Kasumi-1 (cell line): ENCODE measurements at regions not wholly inside any gene's neighbourhood (a gene's known extent, or its start where the extent isn't known, plus 50 kb on each side); places are given as distances from the start of the nearest gene placed in this dataset.
"Not testable (repeated sequence)": the region's sequence is repeated elsewhere in the genome, so short reads cannot be mapped to it uniquely, and the experiment has no call there.

Experiments
- DNase-seq, 2 experiments: peaks; one replicate each; lab custom pipeline; 2025; lab: John Stamatoyannopoulos, UW

GRCh38 chr11:71152312-71153004, 99.9 kb downstream of the SHANK2 start:
- DNase-seq = not testable (repeated sequence)

DNA sequence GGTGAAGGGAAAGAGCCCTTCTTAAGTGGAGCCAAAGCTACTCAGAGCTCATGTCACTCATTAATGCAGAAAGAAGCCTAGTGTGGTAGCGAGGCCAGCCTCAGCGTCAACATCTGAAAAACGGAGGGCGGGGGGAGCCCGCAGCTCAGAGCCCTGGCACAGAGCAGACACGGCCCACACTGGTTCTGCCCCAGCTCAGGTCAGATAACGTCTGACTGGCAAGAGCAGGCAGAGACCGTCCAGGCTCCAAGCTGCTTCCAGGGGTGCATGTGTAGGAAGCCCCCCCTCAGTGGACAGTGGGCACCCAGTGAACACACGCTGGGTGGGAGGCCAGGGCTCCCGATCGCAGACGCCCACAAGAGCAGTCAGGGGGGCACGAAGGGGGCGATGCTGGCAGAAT, 100.8 kb downstream of the SHANK2 start:
- DNase-seq = no peak

- DNase-seq = no peak
Measured at GRCh38 chr11:71150859-71151258, 101.5 kb downstream of the SHANK2 start.

- DNase-seq = no peak
Measured at GRCh38 chr11:71148716-71149115, 103.7 kb downstream of the SHANK2 start.

- DNase-seq = no peak
Measured at GRCh38 chr11:71147331-71147730, 105.0 kb downstream of the SHANK2 start.

GRCh38 chr11:71146846-71147245, 105.5 kb downstream of the SHANK2 start:
- no peak for DNase-seq

GRCh38 chr11:71145988-71146824, 106.2 kb downstream of the SHANK2 start:
- no peak for DNase-seq

DNA sequence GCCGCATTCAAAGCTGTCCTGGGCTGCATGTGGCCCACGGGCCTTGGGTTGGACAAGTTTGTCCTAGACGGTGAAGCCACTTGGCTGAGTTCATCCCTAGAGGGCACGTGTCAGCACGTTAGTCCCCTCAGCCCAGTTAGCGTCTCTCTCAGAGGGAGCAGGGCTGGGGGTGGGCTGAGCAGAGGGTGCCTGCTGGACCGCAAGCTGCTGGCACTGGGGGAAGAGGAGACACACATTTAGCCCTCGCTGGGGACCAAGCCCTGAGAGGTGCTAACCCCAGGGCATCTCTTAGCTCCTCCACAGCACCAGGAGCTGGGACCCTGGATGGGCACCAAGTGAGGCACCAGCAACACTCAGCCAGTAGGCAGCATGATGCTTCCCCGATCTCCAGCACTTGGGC, 107.0 kb downstream of the SHANK2 start:
- DNase-seq = no peak

DNA sequence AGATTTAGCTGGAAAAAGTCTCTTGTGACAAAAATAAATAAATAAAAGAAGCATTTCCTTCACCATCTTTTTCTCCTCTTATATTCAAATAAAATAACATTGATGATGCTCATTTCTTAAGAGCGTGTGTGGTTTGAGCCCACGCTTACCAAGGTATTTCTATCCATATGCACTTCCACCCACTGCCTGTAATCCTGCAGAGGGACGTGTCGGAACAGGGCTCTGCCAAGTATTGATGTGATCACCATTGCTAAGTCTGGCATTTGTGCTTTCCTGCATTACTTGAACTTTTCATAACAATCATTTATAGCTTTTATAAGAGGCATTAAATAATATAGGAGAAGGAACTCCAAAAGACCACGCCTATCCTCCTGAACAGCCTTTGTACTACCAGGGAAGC, 107.6 kb downstream of the SHANK2 start:
- DNase-seq = no peak

DNA sequence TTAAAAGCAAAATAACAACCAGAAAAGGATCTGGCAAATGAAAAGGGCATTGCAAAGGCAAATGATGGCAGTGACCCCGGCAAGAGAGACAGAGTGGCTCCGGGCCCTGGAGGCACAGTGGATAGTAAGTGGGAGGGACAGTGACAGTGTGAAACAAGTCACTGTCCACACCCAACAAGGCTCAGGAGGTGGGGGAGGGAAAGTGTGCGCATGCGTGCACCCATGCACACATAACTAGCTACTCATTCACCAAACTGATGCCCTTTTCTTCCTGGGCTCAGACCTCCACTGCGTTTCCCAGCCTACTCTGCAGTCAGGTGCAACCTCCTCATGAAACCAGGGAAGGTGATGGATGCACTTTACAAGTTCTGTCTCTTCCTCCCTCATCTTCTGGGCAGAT, 108.4 kb downstream of the SHANK2 start:
- DNase-seq = no peak

GRCh38 chr11:71140206-71140919, 112.0 kb downstream of the SHANK2 start:
- DNase-seq = no peak

DNA sequence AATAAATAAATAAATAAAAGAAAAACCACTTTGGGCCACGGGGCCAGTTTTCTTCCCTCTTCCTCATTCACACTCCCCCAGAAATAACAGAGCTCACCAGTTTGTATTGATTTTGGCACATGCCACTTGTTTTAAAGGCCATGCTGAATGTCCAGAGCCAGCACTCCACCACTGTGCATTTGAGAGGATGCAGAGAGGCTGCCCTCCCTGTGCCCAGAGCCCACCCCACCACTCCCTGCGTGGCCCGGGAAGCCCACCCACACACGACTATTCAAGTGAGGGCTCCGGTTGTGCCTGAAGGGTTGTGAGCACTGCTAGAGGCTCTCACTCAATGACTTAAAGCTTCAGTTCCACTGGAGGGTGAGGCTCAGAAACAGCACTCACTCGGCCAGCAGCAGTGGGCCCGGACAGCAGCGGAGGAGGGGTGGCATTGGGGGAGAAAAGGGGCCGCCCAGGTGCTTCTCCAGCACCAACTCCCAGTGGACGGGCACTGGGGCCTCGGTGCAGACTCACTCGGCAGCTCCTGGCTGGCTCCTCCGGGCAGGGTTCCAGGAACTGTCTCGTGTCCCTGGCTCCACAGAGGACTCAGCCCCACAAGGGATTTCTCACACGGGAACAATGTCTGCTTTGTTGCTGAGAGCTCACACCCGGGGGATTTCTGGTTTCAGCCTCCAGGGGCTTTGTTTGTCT, 112.7 kb downstream of the SHANK2 start:
- DNase-seq = no peak

DNA sequence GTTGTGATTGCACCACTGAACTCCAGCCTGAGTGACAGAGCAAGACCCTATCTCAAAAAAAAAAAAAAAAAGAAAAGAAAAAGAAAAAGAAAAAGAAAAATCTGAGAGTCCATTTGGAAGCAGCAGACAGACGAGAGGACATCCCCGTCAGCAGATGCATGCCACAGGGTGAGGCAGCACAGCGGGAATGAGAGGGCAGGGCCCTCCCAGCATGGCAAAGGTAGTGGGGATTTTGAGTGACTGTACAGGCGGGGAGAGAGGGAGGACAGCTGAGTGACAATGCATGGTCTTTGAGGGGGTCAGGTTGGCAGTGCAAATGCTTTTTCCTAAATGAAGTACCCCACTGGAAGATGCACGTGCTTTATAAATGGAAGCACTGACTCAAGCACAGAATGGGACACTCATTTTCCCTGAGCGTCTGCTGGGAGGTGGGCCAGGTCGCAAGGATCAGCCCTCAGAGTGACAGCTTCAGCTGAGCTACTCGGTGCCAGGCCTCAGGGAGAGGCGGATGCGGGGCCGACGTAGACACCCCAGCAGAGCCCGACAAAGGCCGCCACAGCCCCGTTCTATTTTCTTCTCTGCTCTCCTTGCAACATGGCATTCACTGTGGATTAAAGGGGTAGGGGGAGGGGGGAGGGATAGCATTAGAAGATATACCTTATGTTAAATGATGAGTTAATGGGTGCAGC, 113.5 kb downstream of the SHANK2 start:
- no peak for DNase-seq

DNA sequence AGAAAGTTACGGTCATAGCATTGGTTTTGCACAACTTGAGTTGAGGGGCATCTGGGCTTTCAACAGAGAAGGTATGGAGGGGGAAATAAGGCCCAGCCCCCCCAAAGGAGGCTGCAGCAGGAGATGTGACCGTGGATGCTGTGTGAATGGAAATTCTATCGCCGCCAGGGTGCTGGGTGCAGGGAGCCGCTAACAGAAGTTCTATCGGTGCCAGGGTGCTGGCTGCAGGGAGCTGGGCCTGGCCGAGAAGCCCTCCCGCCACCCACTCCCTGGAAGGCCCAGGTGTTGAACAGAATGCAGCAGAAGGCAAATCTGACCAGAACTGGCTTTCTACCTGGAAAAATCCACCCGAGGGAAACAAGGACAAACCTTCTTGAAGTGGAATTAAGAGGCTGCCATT, 115.0 kb downstream of the SHANK2 start:
- no peak for DNase-seq

- no peak for DNase-seq
Measured at GRCh38 chr11:71136095-71136845, 116.1 kb downstream of the SHANK2 start.

DNA sequence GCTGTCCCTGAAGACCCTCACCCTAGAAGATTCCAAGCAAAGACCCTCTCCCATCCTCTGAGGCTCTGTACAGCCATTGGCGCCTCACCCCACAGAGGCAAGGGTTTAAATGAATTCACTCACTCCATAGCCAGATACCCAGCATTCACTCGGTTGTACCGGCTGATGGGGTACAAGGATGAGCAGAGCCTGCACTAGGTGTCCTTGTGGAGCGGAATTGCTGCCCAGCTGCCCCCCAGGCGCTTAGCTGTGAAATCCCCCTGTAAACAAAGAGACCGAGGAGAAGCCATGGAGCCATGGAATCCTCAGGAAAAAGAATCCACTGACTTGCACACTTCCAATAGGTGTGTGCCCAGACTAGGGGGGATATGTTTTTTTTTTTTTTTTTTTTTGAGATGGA, 117.3 kb downstream of the SHANK2 start:
- DNase-seq = no peak

GRCh38 chr11:71133946-71134345, 118.4 kb downstream of the SHANK2 start:
- DNase-seq = no peak

GRCh38 chr11:71131861-71132260, 120.5 kb downstream of the SHANK2 start:
- no peak for DNase-seq

DNA sequence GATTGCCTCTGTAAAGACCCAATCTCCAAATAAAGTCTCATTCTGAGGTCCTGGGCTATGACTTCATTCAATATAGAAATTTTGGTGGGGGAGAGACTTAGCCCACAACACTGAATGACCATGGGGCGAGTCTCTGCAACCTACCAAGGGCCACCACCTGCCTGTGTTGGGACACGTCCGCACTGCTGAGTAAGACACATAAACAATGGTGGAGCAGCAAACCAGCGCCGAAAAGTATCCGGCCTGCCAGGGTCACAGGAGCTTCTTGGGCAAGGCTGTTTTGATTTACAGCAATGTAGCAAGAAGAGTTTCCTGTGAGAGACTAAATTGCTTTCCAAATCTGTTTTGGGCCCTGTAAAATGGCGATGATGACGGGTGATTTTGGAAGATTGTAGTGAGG, 122.3 kb downstream of the SHANK2 start:
- DNase-seq = no peak

DNA sequence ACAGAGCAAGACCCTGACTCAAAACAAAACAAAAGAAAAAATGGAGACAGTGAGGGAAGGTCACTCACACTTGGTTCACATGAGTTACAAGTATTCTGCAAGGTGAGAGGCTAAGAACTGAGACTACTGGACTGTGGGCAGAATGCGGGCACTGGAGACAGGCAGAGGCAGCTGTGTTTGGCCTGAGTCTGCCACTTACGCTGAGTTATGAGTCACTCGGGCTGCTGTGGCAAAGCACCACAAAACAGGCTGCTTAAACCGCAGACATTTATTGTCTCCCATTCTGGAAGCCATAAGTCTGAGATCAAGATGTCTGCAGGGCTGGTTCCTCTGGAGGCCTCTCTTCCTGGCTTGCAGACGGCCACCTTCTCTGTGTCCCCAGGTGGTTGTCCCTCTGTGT, 122.8 kb downstream of the SHANK2 start:
- DNase-seq = no peak

- no peak for DNase-seq
Measured at GRCh38 chr11:71127806-71128205, 124.6 kb downstream of the SHANK2 start.
